Brain microvascular endothelial cell (primary cell): ENCODE measurements at regions not wholly inside any gene's neighbourhood (a gene's known extent, or its start where the extent isn't known, plus 50 kb on each side); places are given as distances from the start of the nearest gene placed in this dataset.

Experiments
- DNase-seq: peaks from one replicate; pipeline ENCODE4 v3.0.0-alpha.2; 2020
- H3K27ac ChIP-seq: fragments of 250-450 bp; sonication (Bioruptor Pico); 2 replicates; pipeline ENCODE4 v1.5.1; 2020; ENCODE audit warnings: mild to moderate bottlenecking, moderate library complexity
- H3K27me3 ChIP-seq: fragments of 250-450 bp; sonication (Bioruptor Pico); replicated peaks from 2 replicates; pipeline ENCODE4 v1.5.1; 2020; ENCODE audit warnings: mild to moderate bottlenecking
- H3K36me3 ChIP-seq: fragments of 250-450 bp; sonication (Bioruptor Pico); replicated peaks from 2 replicates; pipeline ENCODE4 v1.5.1; 2020; ENCODE audit warnings: mild to moderate bottlenecking
- H3K4me3 ChIP-seq: 2 replicates; pipeline ENCODE4 v1.5.1; 2011; ENCODE audit warnings: low read depth, mild to moderate bottlenecking, control low read depth, low read length, moderate library complexity
- CTCF ChIP-seq: IDR thresholded peaks from 2 replicates; pipeline ENCODE4 v1.5.1; 2011; ENCODE audit warnings: low read depth, mild to moderate bottlenecking, moderate library complexity, low read length, control low read depth, inconsistent platforms; ENCODE audit errors: missing control alignments
- in situ Hi-C: cut with HindIII; loops from 2 replicates; pipeline ENCODE4 v1.10.0; 2017; ENCODE audit warnings: low sequenced_read_pairs, low pct_ligation_motif_present

- Histone ChIP-seq H3K36me3 (no peaks in the 10 kb centered on the region), H3K27ac (no peak overlapping the region), H3K27me3 (peaks cover 5% of the 10 kb centered on the region), H3K4me3 (no peak overlapping the region)
- no peak for TF ChIP-seq CTCF
- no peak for DNase-seq
- in situ Hi-C loops: no loop called here
These were observed 106.9 kb downstream of the TBC1D30 start for GRCh38 chr12:64931321-64931720.

- DNase-seq: no peak
- in situ Hi-C loops: no loop called here
- no peaks in the 10 kb centered on the region for H3K36me3 ChIP-seq
- peaks cover 3% of the 10 kb centered on the region for H3K27me3 ChIP-seq
- H3K27ac ChIP-seq: no peak overlapping the region
- TF ChIP-seq CTCF: no peak
- no peak overlapping the region for H3K4me3 ChIP-seq
These were observed 107.5 kb downstream of the TBC1D30 start for GRCh38 chr12:64931981-64932380.

GRCh38 chr12:64933791-64934190 is 109.3 kb downstream of the TBC1D30 start:
- in situ Hi-C loops: no loop called here
- H3K27ac ChIP-seq: no peak overlapping the region
- no peak for TF ChIP-seq CTCF
- H3K36me3 ChIP-seq: no peaks in the 10 kb centered on the region
- DNase-seq: no peak
- peaks cover 3% of the 10 kb centered on the region for H3K27me3 ChIP-seq
- H3K4me3 ChIP-seq: no peak overlapping the region

- in situ Hi-C loops: no loop called here
- DNase-seq: no peak
- Histone ChIP-seq H3K27me3 (no peaks in the 10 kb centered on the region), H3K27ac (no peak overlapping the region), H3K4me3 (no peak overlapping the region), H3K36me3 (no peaks in the 10 kb centered on the region)
- TF ChIP-seq CTCF: no peak
These were observed 113.0 kb downstream of the TBC1D30 start for GRCh38 chr12:64937452-64937851.

- Histone ChIP-seq H3K36me3 (no peaks in the 10 kb centered on the region), H3K27me3 (no peaks in the 10 kb centered on the region), H3K27ac (no peak overlapping the region), H3K4me3 (no peak overlapping the region)
- DNase-seq: no peak
- in situ Hi-C loops: no loop called here
- TF ChIP-seq CTCF: no peak
These were observed 113.7 kb downstream of the TBC1D30 start for GRCh38 chr12:64938179-64938578.

- no peak overlapping the region for H3K4me3 ChIP-seq
- H3K27ac ChIP-seq: no peak overlapping the region
- no peak for TF ChIP-seq CTCF
- no peaks in the 10 kb centered on the region for H3K36me3 ChIP-seq
- no peaks in the 10 kb centered on the region for H3K27me3 ChIP-seq
- no peak for DNase-seq
- in situ Hi-C loops: no loop called here
These were observed 119.2 kb downstream of the TBC1D30 start for GRCh38 chr12:64943686-64944085.
